LNCAP (cell line): ENCODE measurements at regions not wholly inside any gene's neighbourhood (a gene's known extent, or its start where the extent isn't known, plus 50 kb on each side); places are given as distances from the start of the nearest gene placed in this dataset.

Experiments
- TF ChIP-seq, protein P1 (sequence below): fragments of 450-650 bp; IDR thresholded peaks from 2 replicates; pipeline ENCODE4 v1.5.1; 2017; ENCODE audit warnings: mild to moderate bottlenecking

DNA sequence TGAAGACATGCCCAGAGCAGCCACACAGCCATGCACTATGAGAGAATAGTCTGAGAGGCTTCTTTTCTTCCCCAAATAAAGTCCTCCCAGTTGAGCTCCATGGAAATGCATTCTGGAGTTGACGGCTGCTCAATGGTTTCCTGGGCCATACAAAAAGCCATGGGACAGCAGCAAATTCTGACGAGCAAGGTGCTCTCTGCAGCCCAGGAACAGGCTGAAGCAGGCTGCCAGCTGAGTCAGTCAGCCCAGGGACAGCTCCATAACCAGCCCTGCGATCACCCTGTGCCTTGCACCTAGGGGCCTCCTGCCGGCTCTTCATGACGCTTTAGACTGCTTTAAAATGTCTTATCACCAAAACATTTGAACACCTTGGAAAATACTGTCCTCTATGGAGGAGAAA lies 256.3 kb upstream of the CHRNA7 start:
- TF ChIP-seq, protein P1, sequence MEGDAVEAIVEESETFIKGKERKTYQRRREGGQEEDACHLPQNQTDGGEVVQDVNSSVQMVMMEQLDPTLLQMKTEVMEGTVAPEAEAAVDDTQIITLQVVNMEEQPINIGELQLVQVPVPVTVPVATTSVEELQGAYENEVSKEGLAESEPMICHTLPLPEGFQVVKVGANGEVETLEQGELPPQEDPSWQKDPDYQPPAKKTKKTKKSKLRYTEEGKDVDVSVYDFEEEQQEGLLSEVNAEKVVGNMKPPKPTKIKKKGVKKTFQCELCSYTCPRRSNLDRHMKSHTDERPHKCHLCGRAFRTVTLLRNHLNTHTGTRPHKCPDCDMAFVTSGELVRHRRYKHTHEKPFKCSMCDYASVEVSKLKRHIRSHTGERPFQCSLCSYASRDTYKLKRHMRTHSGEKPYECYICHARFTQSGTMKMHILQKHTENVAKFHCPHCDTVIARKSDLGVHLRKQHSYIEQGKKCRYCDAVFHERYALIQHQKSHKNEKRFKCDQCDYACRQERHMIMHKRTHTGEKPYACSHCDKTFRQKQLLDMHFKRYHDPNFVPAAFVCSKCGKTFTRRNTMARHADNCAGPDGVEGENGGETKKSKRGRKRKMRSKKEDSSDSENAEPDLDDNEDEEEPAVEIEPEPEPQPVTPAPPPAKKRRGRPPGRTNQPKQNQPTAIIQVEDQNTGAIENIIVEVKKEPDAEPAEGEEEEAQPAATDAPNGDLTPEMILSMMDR: no peak

DNA sequence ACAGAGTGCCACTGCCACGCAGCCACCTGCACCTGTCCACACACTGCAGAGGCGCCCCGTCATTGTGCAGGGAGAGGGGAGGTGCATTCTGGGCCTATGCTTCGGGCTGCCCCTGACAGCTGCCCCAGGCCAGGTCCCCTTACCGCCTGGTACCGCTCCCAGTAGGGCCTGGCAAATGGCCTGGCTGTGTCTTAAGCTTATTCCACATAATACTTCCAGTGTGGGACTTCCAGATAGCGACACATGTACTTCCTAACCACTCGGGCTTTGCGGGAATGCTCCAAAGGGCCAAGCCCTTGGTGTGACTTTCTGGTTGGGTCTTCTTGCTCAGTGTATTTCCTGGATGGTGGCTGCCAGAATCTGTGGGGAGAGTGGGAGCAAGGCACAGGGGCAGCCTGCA lies 254.3 kb upstream of the CHRNA7 start:
- TF ChIP-seq, protein P1: no peak

DNA sequence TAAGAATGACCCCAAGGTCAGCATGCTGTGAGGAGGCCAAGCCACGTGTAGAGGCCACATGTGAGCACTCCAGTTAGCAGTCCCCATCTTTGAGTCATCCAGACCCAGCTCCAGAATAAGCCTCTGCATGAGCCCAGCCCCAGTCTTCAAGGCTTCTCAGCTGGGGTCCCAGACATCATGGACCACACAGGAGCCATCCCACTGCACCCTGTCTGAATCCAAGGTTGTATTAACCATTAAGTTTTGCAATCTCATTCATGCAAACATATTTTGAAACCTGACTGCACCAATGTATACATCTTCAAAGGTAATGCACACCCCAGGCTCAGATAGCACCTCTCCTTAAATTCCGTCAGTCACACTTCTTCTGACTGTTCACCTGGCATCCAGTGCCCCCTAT lies 249.1 kb upstream of the CHRNA7 start:
- TF ChIP-seq, protein P1: no peak

DNA sequence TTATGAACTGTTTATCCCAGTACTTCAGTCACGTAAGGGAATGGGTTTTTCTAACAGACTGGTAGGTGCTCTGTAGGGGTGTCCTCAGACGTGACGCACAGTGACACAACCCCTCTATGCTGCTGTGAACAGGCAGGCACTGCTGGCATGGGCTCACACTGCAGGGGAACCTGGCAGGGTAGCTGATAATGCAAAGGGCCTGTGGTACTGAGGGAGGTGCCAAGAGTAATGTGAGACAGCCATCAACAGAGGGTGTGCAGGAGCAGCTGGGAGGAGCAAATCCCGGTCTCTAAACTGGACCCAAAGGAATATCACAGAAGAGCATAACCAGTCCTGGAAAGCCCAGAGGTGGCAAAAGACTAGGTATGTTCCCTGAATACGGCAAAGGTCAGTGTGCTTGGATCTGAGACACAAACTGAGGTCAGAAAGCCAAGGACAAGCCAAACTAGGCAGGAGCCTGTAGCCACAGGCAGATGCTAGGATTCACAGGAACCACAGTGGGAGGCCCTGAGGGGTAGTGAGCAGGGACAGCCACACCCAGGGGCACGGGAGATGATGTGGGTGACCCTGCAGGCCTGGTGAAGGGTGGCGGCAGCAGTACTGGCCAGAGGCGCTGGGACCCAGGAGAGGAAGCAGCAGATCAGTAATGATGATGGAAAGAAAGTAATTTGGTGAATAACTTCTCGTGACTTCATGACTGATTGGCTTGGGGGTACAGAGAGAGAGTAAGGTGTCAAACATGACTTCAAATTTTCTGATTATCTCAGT lies 248.1 kb upstream of the CHRNA7 start:
- TF ChIP-seq, protein P1: no peak

DNA sequence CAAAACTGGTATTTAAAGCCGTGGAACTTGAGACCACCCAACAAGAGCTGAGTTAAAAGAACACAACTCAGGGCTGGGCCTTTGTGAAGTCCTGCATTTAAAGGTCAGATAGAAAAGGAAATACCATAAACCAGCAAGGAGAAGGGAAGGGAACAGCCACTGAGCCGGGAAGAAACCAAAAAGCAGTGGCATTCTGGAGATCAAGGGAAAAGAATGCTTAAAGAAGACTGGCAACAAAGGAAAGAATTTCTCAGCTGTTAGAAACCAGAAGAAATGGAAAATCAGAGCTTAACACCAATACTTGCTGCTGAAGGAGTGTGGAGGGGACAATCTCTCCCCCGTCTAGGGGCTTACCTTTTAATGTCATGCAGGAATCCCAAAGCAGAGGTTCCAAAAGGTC lies 247.4 kb upstream of the CHRNA7 start:
- TF ChIP-seq, protein P1: no peak

DNA sequence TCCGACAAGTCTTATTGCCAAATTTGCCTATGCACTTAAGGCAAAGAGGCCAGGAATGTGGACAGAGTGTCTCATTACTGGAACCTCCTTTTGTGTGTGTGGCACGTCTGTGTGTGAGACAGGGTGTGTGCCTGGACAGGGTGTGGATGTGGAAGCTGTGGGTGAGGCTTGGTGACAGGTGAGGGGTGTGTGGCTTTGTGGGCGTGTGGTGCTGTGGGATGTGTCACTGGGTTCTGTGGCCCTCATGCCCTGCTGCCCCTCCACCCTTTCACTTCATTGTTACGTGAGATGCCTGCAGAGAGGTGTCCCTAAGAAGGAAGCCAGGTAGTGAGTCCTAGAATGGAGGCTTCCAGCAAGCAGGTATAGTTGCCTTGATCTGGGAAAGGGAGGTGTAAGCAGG lies 244.0 kb upstream of the CHRNA7 start:
- TF ChIP-seq, protein P1: no peak

DNA sequence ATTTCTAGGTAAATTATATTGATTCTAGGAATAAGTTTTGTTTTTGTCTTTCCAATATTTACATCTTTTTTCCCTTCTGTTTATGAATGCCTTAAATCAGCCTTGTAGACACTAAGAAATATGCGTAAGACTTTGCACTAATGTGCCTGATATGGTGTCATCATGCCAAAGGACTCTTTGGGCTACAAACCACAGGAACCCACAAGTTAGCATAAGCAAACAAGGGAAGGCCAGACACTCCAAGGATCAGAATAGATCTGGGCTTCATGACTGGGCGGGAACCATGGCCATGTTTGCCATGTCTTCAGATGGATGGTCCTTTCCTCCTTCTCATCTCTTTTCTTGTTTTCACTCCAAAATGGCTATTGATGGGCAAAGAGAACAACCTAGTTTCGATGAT lies 242.2 kb upstream of the CHRNA7 start:
- TF ChIP-seq, protein P1: no peak
